ENCODE measurements at regions not wholly inside any gene's neighbourhood (a gene's known extent, or its start where the extent isn't known, plus 50 kb on each side); places are given as distances from the start of the nearest gene placed in this dataset.

GRCh38 chr18:75742516-75742915 is 315.0 kb upstream of the SMIM21 start:
- TF ChIP-seq L3MBTL2 (conservative IDR thresholded peaks at IDR 0.05) (no peak), SP1 (IDR thresholded peaks at IDR 0.05) (no peak), ARNT (IDR thresholded peaks at IDR 0.05) (no peak), SUZ12 (IDR thresholded peaks at IDR 0.05) (no peak), NFRKB (IDR thresholded peaks at IDR 0.05) (no peak), PKNOX1 (IDR thresholded peaks at IDR 0.05) (no peak), BHLHE40 (IDR thresholded peaks at IDR 0.05; ENCODE audit: borderline replicate concordance) (no peak), FOXM1 (IDR thresholded peaks at IDR 0.05; ENCODE audit: borderline replicate concordance) (no peak), ZNF384 (IDR thresholded peaks at IDR 0.05) (no peak), ELF4 (IDR thresholded peaks at IDR 0.05) (no peak), FOXK2 (IDR thresholded peaks at IDR 0.05) (no peak), FOXA1 (IDR thresholded peaks at IDR 0.05) (no peak)
